H9 (cell line): ENCODE measurements at regions not wholly inside any gene's neighbourhood (a gene's known extent, or its start where the extent isn't known, plus 50 kb on each side); places are given as distances from the start of the nearest gene placed in this dataset.

Source experiments
- DNase-seq: peaks from one replicate; pipeline ENCODE4 v3.0.0-alpha.2; 2017
- H2AFZ ChIP-seq: one replicate; pipeline ENCODE4 v1.6.1; 2013; ENCODE audit warnings: mild to moderate bottlenecking, low read length, control low read depth, moderate library complexity
- H2AK5ac ChIP-seq: 2 replicates; pipeline ENCODE4 v1.6.1; 2013; ENCODE audit warnings: low read length, control low read depth, mixed read lengths; ENCODE audit not compliant: insufficient read length
- H2BK120ac ChIP-seq: one replicate; pipeline ENCODE4 v1.6.1; 2013; ENCODE audit warnings: low read depth, mild to moderate bottlenecking, low read length, control low read depth, inconsistent platforms; ENCODE audit not compliant: poor library complexity, severe bottlenecking
- H2BK12ac ChIP-seq: 2 replicates; pipeline ENCODE4 v1.6.1; 2013; ENCODE audit warnings: low read length, control low read depth, mixed read lengths, low read depth; ENCODE audit not compliant: insufficient read length
- H2BK15ac ChIP-seq: 2 replicates; pipeline ENCODE4 v1.6.1; 2013; ENCODE audit warnings: low read depth, low read length, control low read depth
- H2BK20ac ChIP-seq: one replicate; pipeline ENCODE4 v1.6.1; 2013; ENCODE audit warnings: low read depth, mild to moderate bottlenecking, low read length, control low read depth, inconsistent platforms; ENCODE audit not compliant: poor library complexity, severe bottlenecking
- H2BK5ac ChIP-seq: 2 replicates; pipeline ENCODE4 v1.6.1; 2013; ENCODE audit warnings: low read length, control low read depth, mixed read lengths; ENCODE audit not compliant: insufficient read length
- H3K14ac ChIP-seq: 2 replicates; pipeline ENCODE4 v1.6.1; 2013; ENCODE audit warnings: low read length, control low read depth; ENCODE audit not compliant: insufficient read depth
- H3K18ac ChIP-seq: 2 replicates; pipeline ENCODE4 v1.6.1; 2013; ENCODE audit warnings: low read depth, mild to moderate bottlenecking, mixed read lengths, low read length, control low read depth; ENCODE audit not compliant: insufficient read length
- H3K23ac ChIP-seq: 2 replicates; pipeline ENCODE4 v1.6.1; 2013; ENCODE audit warnings: low read length, control low read depth, mixed read lengths, low read depth; ENCODE audit not compliant: insufficient read length
- H3K23me2 ChIP-seq: 2 replicates; pipeline ENCODE4 v1.6.1; 2013; ENCODE audit warnings: low read depth, mild to moderate bottlenecking, mixed read lengths, low read length, control low read depth; ENCODE audit not compliant: insufficient read length, poor library complexity, severe bottlenecking
- H3K27ac ChIP-seq: 2 replicates; pipeline ENCODE4 v1.5.1; 2013; ENCODE audit warnings: low read length, control low read depth, mixed read lengths, low read depth; ENCODE audit not compliant: insufficient read length
- H3K27me3 ChIP-seq: 2 replicates; pipeline ENCODE4 v1.6.1; 2013; ENCODE audit warnings: low read length, control low read depth, inconsistent platforms; ENCODE audit not compliant: insufficient read depth
- H3K4ac ChIP-seq: 2 replicates; pipeline ENCODE4 v1.6.1; 2013; ENCODE audit warnings: low read depth, mild to moderate bottlenecking, control low read depth, inconsistent platforms, low read length, moderate library complexity
- H3K4me1 ChIP-seq: 2 replicates; pipeline ENCODE4 v1.6.1; 2013; ENCODE audit warnings: low read length, control low read depth, inconsistent platforms; ENCODE audit not compliant: insufficient read depth
- H3K4me2 ChIP-seq: 2 replicates; pipeline ENCODE4 v1.6.1; 2013; ENCODE audit warnings: low read length, control low read depth, mixed read lengths; ENCODE audit not compliant: insufficient read length, insufficient read depth
- H3K56ac ChIP-seq: 2 replicates; pipeline ENCODE4 v1.6.1; 2013; ENCODE audit warnings: low read depth, mild to moderate bottlenecking, mixed read lengths, low read length, control low read depth; ENCODE audit not compliant: insufficient read length
- H3K79me1 ChIP-seq: 2 replicates; pipeline ENCODE4 v1.6.1; 2013; ENCODE audit warnings: low read depth, mild to moderate bottlenecking, moderate library complexity, low read length, control low read depth, inconsistent platforms; ENCODE audit not compliant: insufficient read depth, poor library complexity, severe bottlenecking
- H3K79me2 ChIP-seq: 2 replicates; pipeline ENCODE4 v1.6.1; 2013; ENCODE audit warnings: low read length, control low read depth, inconsistent platforms; ENCODE audit not compliant: insufficient read depth
- H3K9ac ChIP-seq: 2 replicates; pipeline ENCODE4 v1.6.1; 2013; ENCODE audit warnings: low read length, control low read depth, mixed read lengths; ENCODE audit not compliant: insufficient read length; ENCODE audit errors: extremely low read depth
- H3K9me3 ChIP-seq: one replicate; pipeline ENCODE4 v1.6.1; 2013; ENCODE audit warnings: low read depth, low read length, inconsistent platforms; ENCODE audit not compliant: control insufficient read depth
- H3T11ph ChIP-seq: one replicate; pipeline ENCODE4 v1.6.1; 2013; ENCODE audit warnings: mild to moderate bottlenecking, low read length, control low read depth, inconsistent platforms
- H4K20me1 ChIP-seq: one replicate; pipeline ENCODE4 v1.6.1; 2013; ENCODE audit not compliant: control insufficient read depth, insufficient read length, insufficient read depth
- H4K5ac ChIP-seq: 2 replicates; pipeline ENCODE4 v1.6.1; 2013; ENCODE audit warnings: low read depth, mild to moderate bottlenecking, mixed read lengths, low read length, control low read depth; ENCODE audit not compliant: insufficient read length
- H4K8ac ChIP-seq: replicated peaks from 2 replicates; pipeline ENCODE4 v1.6.1; 2013; ENCODE audit warnings: low read length, control low read depth, mixed read lengths, low read depth; ENCODE audit not compliant: insufficient read length
- H4K91ac ChIP-seq: 2 replicates; pipeline ENCODE4 v1.6.1; 2013; ENCODE audit warnings: low read depth, mild to moderate bottlenecking, moderate library complexity, mixed read lengths, low read length, control low read depth; ENCODE audit not compliant: insufficient read length
- H3K27ac Mint-ChIP-seq, 3 experiments: 2 replicates in 2 of 3; 3 replicates in 1 of 3; pipeline ENCODE4 v1.8.0; 2020 to 2021; ENCODE audit warnings: mixed read lengths in 3 of 3, mild to moderate bottlenecking in 1 of 3, moderate library complexity in 1 of 3
- H3K27me3 Mint-ChIP-seq: 2 replicates; pipeline ENCODE4 v1.8.0; 2021; ENCODE audit warnings: low read depth, mild to moderate bottlenecking, moderate library complexity, mixed read lengths
- H3K36me3 Mint-ChIP-seq, 3 experiments: 2 replicates in 2 of 3; 3 replicates in 1 of 3; pipeline ENCODE4 v1.8.0; 2020 to 2021; ENCODE audit warnings: low read depth in 3 of 3, mixed read lengths in 3 of 3; ENCODE audit not compliant: insufficient read depth in 1 of 3
- H3K4me1 Mint-ChIP-seq, 2 experiments: 2 replicates each; pipeline ENCODE4 v1.8.0; 2020; ENCODE audit warnings: mixed read lengths in 2 of 2
- H3K4me3 Mint-ChIP-seq, 2 experiments: 2 replicates in 1 of 2; 3 replicates in 1 of 2; pipeline ENCODE4 v1.8.0; 2020 to 2021; ENCODE audit warnings: mild to moderate bottlenecking in 2 of 2, mixed read lengths in 2 of 2, moderate library complexity in 1 of 2
- H3K9me3 Mint-ChIP-seq, 2 experiments: 2 replicates in 1 of 2; 3 replicates in 1 of 2; pipeline ENCODE4 v1.8.0; 2020; ENCODE audit warnings: mild to moderate bottlenecking in 2 of 2, mixed read lengths in 2 of 2, moderate library complexity in 1 of 2
- CTCF ChIP-seq: fragments of 200-600 bp; sonication (generic); conservative IDR thresholded peaks from 3 replicates; pipeline ENCODE4 v1.8.0; 2021; ENCODE audit warnings: antibody characterized with exemption, mild to moderate bottlenecking
- WGBS: extraction: QIAGEN DNeasy Blood & Tissue Kit; methylation state at CpG from one replicate; pipeline ENCODE4 v1.1.7; 2013; ENCODE audit warnings: missing lambda C conversion rate, low lambda C conversion rate, mixed read lengths; ENCODE audit not compliant: insufficient read length; ENCODE audit errors: extremely low coverage; 5-methylcytosine and 5-hydroxymethylcytosine counted together

- Histone ChIP-seq H2BK5ac (no peak overlapping the region), H3K9ac (no peak overlapping the region), H4K20me1 (no peaks in the 10 kb centered on the region), H3K4me2 (no peak overlapping the region), H4K8ac (no peak overlapping the region), H3K23ac (no peak overlapping the region), H2BK12ac (no peak overlapping the region), H2BK15ac (no peak overlapping the region), H3K27ac (no peak overlapping the region), H3K4ac (no peak overlapping the region), H4K5ac (no peak overlapping the region), H2BK120ac (no peak overlapping the region), H3K79me1 (no peaks in the 10 kb centered on the region), H3T11ph (no peak overlapping the region), H2AFZ (no peak overlapping the region), H3K79me2 (no peaks in the 10 kb centered on the region), H2AK5ac (no peak overlapping the region), H3K4me1 (0 out of 2 replicates have a peak, but pooled peaks cover 5% of the 10 kb centered on the region), H3K27me3 (no peaks in the 10 kb centered on the region), H3K23me2 (no peaks in the 10 kb centered on the region), H2BK20ac (no peak overlapping the region), H4K91ac (no peak overlapping the region), H3K9me3 (peaks cover 6% of the 10 kb centered on the region), H3K56ac (no peak overlapping the region), H3K14ac (no peak overlapping the region), H3K18ac (no peak overlapping the region)
- no peak for TF ChIP-seq CTCF
- WGBS: no CpG with 5 or more reads among the region's 2 CpGs
- Mint-ChIP-seq H3K9me3 (peaks cover 13 to 27% of the 10 kb centered on the region in 2 experiments), H3K4me1 (peaks cover 8 to 17% of the 10 kb centered on the region in 2 experiments), H3K36me3 (peaks cover 2 to 27% (median 7%) of the 10 kb centered on the region in 3 experiments; a peak in 6 of 7 replicates), H3K27me3 (no peaks in the 10 kb centered on the region), H3K4me3 (no peak overlapping the region), H3K27ac (no peak overlapping the region)
- DNase-seq: no peak
Measured at GRCh38 chr16:77603656-77604055, 118.7 kb upstream of the NUDT7 start.
